Sigmoid colon (tissue), 6 donors: ENCODE measurements at regions not wholly inside any gene's neighbourhood (a gene's known extent, or its start where the extent isn't known, plus 50 kb on each side); places are given as distances from the start of the nearest gene placed in this dataset.
A peak's percentile ranks its signal among the peaks of the same experiment; 100 is the strongest.

ENCODE experiments used
- DNase-seq: peaks from one replicate; pipeline ENCODE4 v3.0.0-alpha.2; 2019
- H3K27ac ChIP-seq, 4 donors: fragments of 200-600 bp; sonication (generic); one replicate each; pipeline ENCODE4 v1.5.1; 2016 to 2019; ENCODE audit warnings: mild to moderate bottlenecking in 1 of 4
- H3K27me3 ChIP-seq, 3 donors: fragments of 200-600 bp; sonication (generic); one replicate each; pipeline ENCODE4 v1.5.1; 2019; ENCODE audit warnings: mild to moderate bottlenecking in 1 of 3
- H3K36me3 ChIP-seq, 4 donors: fragments of 200-600 bp; sonication (generic); one replicate each; pipeline ENCODE4 v1.5.1; 2016 to 2019
- H3K4me1 ChIP-seq, 4 donors: fragments of 200-600 bp; sonication (generic); one replicate each; pipeline ENCODE4 v1.5.1; 2017 to 2019
- H3K4me3 ChIP-seq, 4 donors: fragments of 200-600 bp; sonication (generic); one replicate each; pipeline ENCODE4 v1.5.1; 2017 to 2019; ENCODE audit warnings: mild to moderate bottlenecking in 2 of 4, moderate library complexity in 1 of 4
- H3K9me3 ChIP-seq, 4 donors: fragments of 200-600 bp in 3 of 4; sonication (generic) in 3 of 4; one replicate each; pipeline versions ENCODE4 v1.5.1 to v1.6.1; 2013 to 2019
- EP300 ChIP-seq, 4 donors: sonication (generic); formaldehyde crosslinking; IDR thresholded peaks; one replicate each; pipeline ENCODE4 v1.6.1; 2017; ENCODE audit warnings: antibody characterized with exemption in 4 of 4
- POLR2A ChIP-seq, 2 donors: fragments of 450-650 bp; IDR thresholded peaks; one replicate each; pipeline ENCODE4 v1.6.1; 2016; ENCODE audit warnings: antibody characterized with exemption in 2 of 2, mild to moderate bottlenecking in 2 of 2, moderate library complexity in 2 of 2
- POLR2AphosphoS5 ChIP-seq, 4 donors: sonication (generic); formaldehyde crosslinking; IDR thresholded peaks; one replicate each; pipeline ENCODE4 v1.6.1; 2017; ENCODE audit warnings: antibody characterized with exemption in 4 of 4
- WGBS, 2 donors: extraction: QIAGEN DNeasy Blood & Tissue Kit; methylation state at CpG; one replicate each; pipeline ENCODE4 v1.1.7; 2013; 5-methylcytosine and 5-hydroxymethylcytosine counted together
- intact Hi-C: fragments of 100-400 bp; cut with DNase I; formaldehyde crosslinking; loops from one replicate; pipeline ENCODE4 v1.15.1; 2023
- TF ChIP-seq, protein P1 (sequence below), 4 experiments: fragments of 450-650 bp in 3 of 4; fragments of 200-600 bp in 1 of 4; IDR thresholded peaks; one replicate each; pipeline ENCODE4 v1.5.1; 2016 to 2019; ENCODE audit warnings: antibody characterized with exemption in 4 of 4, mild to moderate bottlenecking in 3 of 4, moderate library complexity in 2 of 4
- donor health status: healthy with polysubstance abuse.
- donor health status: healthy.

DNA sequence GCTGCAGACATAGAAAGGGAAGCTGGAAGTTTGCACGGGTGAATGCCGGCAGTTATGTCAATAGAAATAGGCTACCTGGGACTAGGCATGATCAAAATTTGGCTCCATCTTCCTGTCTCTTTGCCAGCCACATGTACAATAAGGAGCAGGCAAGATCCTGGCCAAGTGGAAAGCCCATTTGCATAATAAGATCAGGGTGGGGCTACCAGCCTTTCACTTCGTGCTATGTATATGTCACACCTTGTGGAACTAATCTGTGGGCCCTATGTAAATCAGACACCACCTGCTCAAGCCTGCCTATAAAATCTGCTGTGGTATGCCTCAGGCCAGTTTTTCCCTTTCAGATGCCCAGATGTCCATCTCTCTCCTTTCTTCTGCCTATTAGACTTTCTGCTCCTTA lies 79.3 kb upstream of the DRD2 start:
- peaks cover 0 to 36% (median 25%) of the 10 kb centered on the region in 4 donors for H3K4me1 ChIP-seq
- H3K27me3 ChIP-seq, result no peaks in the 10 kb centered on the region
- H3K36me3 ChIP-seq, result no peaks in the 10 kb centered on the region
- TF ChIP-seq EP300 (IDR thresholded peaks at IDR 0.05) (no peak), POLR2A (IDR thresholded peaks at IDR 0.05) (no peak), POLR2AphosphoS5 (IDR thresholded peaks at IDR 0.05) (no peak)
- TF ChIP-seq, protein P1, sequence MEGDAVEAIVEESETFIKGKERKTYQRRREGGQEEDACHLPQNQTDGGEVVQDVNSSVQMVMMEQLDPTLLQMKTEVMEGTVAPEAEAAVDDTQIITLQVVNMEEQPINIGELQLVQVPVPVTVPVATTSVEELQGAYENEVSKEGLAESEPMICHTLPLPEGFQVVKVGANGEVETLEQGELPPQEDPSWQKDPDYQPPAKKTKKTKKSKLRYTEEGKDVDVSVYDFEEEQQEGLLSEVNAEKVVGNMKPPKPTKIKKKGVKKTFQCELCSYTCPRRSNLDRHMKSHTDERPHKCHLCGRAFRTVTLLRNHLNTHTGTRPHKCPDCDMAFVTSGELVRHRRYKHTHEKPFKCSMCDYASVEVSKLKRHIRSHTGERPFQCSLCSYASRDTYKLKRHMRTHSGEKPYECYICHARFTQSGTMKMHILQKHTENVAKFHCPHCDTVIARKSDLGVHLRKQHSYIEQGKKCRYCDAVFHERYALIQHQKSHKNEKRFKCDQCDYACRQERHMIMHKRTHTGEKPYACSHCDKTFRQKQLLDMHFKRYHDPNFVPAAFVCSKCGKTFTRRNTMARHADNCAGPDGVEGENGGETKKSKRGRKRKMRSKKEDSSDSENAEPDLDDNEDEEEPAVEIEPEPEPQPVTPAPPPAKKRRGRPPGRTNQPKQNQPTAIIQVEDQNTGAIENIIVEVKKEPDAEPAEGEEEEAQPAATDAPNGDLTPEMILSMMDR (IDR thresholded peaks at IDR 0.05), result no peak
- peak overlapping the region in 2 of 4 donors; percentile 46 to 53 for H3K27ac ChIP-seq
- no peak for DNase-seq
- H3K4me3 ChIP-seq, result no peak overlapping the region
- intact Hi-C loops, result no loop called here
- H3K9me3 ChIP-seq, result no peaks in the 10 kb centered on the region
- WGBS, 2 donors, result 27 to 61% methylated on average over 3 of the region's 3 CpGs

DNA sequence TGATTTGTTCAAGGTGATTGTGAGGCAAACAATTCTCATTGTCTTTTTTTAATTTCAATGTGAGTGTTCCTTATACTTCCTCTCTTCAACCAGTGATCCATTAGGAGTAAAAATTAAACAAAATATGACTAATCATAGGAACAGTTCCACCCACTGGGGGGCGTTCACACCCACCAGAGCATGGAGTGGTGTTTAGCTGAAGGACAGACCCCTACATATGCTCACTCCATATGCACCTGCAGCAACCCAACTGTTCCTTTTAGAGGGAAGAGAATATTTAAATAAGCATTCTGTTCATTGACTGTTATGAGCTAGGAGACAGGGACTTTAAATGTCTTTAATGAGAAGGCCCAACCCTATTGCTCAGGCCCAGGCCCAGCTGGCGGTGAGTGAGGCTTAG lies 78.7 kb upstream of the DRD2 start:
- H3K36me3 ChIP-seq, result no peaks in the 10 kb centered on the region
- no peak overlapping the region for H3K4me3 ChIP-seq
- no peaks in the 10 kb centered on the region for H3K27me3 ChIP-seq
- H3K4me1 ChIP-seq, result peaks cover 0 to 36% (median 25%) of the 10 kb centered on the region in 4 donors
- no peak for DNase-seq
- 52 to 56% methylated on average over 2 of the region's 2 CpGs for WGBS, 2 donors
- intact Hi-C loops, result no loop called here
- H3K9me3 ChIP-seq, result no peaks in the 10 kb centered on the region
- peak overlapping the region in 3 of 4 donors; percentile 16 to 53 (median 46) for H3K27ac ChIP-seq
- TF ChIP-seq POLR2A (IDR thresholded peaks at IDR 0.05) (no peak), POLR2AphosphoS5 (IDR thresholded peaks at IDR 0.05) (no peak), EP300 (IDR thresholded peaks at IDR 0.05) (no peak)
- TF ChIP-seq, protein P1 (IDR thresholded peaks at IDR 0.05), result no peak

DNA sequence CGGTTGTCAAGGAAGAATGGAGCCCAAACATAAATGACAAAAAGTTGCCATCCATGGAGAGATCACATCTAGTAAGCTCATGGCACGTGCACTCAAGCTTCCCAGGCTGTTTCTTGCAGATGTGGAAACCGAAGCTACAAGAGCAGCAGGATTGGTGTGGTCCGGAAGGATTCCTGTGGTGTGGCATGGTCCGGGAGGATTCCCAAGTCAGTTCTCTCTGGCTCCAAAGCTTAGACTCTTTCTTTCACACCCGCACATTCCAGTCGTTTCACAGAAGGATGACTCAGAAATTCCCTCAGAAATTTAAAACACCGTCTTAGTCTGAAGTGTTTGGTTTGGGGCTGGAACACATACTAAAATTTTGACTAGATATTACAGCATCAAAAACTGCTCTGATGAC lies 78.0 kb upstream of the DRD2 start:
- no peak for DNase-seq
- peaks cover 0 to 36% (median 25%) of the 10 kb centered on the region in 4 donors for H3K4me1 ChIP-seq
- no peaks in the 10 kb centered on the region for H3K27me3 ChIP-seq
- H3K27ac ChIP-seq, result peak overlapping the region in 3 of 4 donors; percentile 16 to 53 (median 46)
- no peaks in the 10 kb centered on the region for H3K36me3 ChIP-seq
- intact Hi-C loops, result no loop called here
- WGBS, 2 donors, result 69 to 84% methylated on average over 8 of the region's 8 CpGs
- no peak overlapping the region for H3K4me3 ChIP-seq
- H3K9me3 ChIP-seq, result no peaks in the 10 kb centered on the region
- TF ChIP-seq EP300 (IDR thresholded peaks at IDR 0.05), result no peak

DNA sequence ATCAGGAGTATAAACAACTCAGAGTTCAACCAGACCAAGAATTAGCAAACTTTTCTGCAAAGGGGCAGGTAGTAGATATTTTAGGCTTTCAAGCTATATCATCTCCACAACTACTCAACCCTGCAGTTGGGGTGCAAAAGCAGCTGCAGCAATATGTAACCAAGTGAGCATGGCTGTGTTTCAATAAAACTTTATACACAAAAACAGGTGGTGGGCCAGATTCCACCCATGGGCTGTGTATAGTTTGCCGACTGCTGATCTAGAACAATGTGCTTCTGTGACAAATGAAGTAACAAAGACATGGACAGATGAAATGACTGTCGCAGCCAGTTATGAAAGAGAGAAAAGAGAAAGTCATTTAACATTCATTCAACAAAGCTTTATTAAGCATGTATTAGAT lies 77.1 kb upstream of the DRD2 start:
- no peak for DNase-seq
- no peaks in the 10 kb centered on the region for H3K27me3 ChIP-seq
- no peak overlapping the region for H3K27ac ChIP-seq
- intact Hi-C loops, result no loop called here
- WGBS, 2 donors, result 95 to 96% methylated on average over 2 of the region's 2 CpGs
- H3K36me3 ChIP-seq, result no peaks in the 10 kb centered on the region
- no peaks in the 10 kb centered on the region for H3K9me3 ChIP-seq
- no peak overlapping the region for H3K4me3 ChIP-seq
- peaks cover 0 to 36% (median 25%) of the 10 kb centered on the region in 4 donors for H3K4me1 ChIP-seq
- TF ChIP-seq POLR2AphosphoS5 (IDR thresholded peaks at IDR 0.05) (no peak), EP300 (IDR thresholded peaks at IDR 0.05) (no peak), POLR2A (IDR thresholded peaks at IDR 0.05) (no peak)
- TF ChIP-seq, protein P1 (IDR thresholded peaks at IDR 0.05), result no peak

DNA sequence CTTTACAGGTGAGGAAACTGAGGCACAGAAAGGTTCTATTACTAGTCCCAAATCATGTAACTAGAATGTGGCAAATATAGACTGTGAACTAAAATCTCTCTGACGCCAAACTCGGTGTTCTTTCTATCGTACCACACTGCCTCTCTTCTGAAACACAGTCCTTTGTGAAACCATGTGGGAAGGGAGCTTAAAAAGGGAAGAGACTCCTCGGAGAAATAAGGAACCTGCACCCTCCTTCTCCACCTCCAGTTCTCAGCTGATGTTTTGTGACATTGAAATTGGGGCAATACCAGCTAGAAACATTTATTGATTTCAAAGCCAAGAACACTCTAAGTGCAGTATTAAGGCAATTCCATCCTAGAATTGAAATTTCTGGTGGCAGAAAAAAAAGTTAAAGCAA lies 76.4 kb upstream of the DRD2 start:
- peaks cover 0 to 35% (median 25%) of the 10 kb centered on the region in 4 donors for H3K4me1 ChIP-seq
- 78 to 91% methylated on average over 4 of the region's 4 CpGs for WGBS, 2 donors
- H3K27ac ChIP-seq, result no peak overlapping the region
- no peaks in the 10 kb centered on the region for H3K36me3 ChIP-seq
- intact Hi-C loops, result no loop called here
- H3K9me3 ChIP-seq, result no peaks in the 10 kb centered on the region
- DNase-seq, result no peak
- no peak for TF ChIP-seq EP300 (IDR thresholded peaks at IDR 0.05)
- TF ChIP-seq POLR2A (IDR thresholded peaks at IDR 0.05), result no peak
- no peaks in the 10 kb centered on the region for H3K27me3 ChIP-seq
- no peak overlapping the region for H3K4me3 ChIP-seq
